IPS-NIHi7 (cell line): ENCODE measurements at regions not wholly inside any gene's neighbourhood (a gene's known extent, or its start where the extent isn't known, plus 50 kb on each side); places are given as distances from the start of the nearest gene placed in this dataset.

Experiments
- DNase-seq: peaks from one replicate; pipeline ENCODE4 v3.0.0; 2012; ENCODE audit warnings: mixed read lengths; ENCODE audit errors: extremely low spot score

- DNase-seq: no peak
Measured at GRCh38 chr16:73883126-73883525, 413.5 kb upstream of the PSMD7 start.

DNA sequence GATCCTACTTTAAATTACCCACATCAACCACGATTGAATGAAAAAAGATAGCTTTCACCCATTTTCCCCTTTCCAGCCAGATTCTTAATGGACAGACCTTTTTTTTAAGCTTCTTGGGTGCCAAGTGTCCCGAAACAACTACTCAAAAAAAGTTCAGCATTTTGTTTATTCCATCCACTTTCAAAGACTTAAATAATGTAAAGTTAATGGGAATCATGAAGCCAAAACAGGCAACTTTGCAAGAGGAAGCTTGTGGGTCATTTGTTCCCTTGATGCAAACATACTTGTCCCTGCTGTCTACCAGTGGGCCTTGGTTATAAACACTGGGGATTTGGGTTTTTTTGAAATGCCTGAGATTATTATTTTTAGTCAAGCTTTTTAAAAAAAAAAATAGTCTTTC, 414.0 kb upstream of the PSMD7 start:
- no peak for DNase-seq

DNA sequence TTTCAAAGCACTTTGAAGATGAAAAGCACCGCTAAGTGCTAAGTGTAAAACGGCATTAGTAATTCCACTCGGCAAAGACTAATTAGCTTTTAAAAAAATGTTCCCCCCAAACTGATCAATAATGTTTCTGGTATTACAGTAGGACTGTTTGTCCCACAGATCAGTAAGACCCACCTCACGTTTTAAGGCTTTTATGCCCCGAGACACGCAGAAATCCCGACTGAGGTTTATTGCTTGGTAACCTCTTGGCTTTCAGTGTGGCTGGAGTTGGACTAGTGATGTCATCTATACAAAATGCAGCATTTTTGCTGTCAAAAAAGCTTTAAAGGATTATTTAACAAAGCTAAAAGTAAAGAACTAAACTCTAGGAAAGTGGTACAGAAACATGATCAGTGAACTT, 414.6 kb upstream of the PSMD7 start:
- DNase-seq: no peak

DNA sequence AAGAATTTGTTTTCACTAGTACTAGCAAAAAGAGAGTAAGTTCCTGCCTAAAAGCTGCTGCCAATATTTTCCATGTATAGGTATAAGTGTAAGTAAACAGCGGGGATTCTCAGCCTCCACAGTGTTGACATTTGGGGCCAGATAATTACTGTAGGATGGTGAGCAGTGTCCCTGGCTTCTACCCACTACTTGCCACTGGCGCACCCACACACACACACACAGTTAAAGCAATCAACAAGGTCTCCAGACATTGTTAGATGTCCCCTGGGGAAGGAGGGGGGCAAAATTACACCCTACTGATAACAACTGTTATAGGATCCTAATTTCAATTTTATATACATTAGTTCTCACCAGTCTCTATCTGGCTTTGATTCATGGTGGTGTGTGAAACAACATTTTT, 417.0 kb upstream of the PSMD7 start:
- DNase-seq: no peak

- peak; percentile 31 for DNase-seq
Measured at GRCh38 chr16:73878611-73879010, 418.0 kb upstream of the PSMD7 start.

- no peak for DNase-seq
Measured at GRCh38 chr16:73877150-73877549, 419.5 kb upstream of the PSMD7 start.

GRCh38 chr16:73875996-73876690, 420.5 kb upstream of the PSMD7 start:
- DNase-seq: no peak

GRCh38 chr16:73874324-73874723, 422.3 kb upstream of the PSMD7 start:
- no peak for DNase-seq

GRCh38 chr16:73873643-73874042, 423.0 kb upstream of the PSMD7 start:
- no peak for DNase-seq

DNA sequence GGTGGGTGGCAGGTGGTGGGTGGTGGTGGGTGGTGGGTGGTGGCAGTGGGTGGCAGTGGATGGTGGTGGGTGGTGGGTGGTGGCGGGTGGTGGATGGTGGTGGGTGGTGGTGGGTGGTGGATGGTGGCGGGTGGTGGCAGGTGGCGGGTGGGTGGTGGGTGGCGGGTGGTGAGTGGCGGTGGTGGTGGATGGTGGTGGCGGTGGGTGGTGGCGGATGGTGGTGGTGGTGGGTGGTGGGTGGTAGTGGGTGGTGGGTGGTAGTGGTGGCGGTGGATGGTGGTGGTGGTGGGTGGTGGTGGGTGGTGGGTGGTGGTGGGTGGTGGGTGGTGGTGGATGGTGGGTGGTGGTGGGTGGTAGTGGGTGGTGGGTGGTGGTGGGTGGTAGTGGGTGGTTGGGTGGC, 423.8 kb upstream of the PSMD7 start:
- no peak for DNase-seq

GRCh38 chr16:73871088-73871733, 425.4 kb upstream of the PSMD7 start:
- DNase-seq: no peak

- no peak for DNase-seq
Measured at GRCh38 chr16:73869126-73869525, 427.5 kb upstream of the PSMD7 start.

DNA sequence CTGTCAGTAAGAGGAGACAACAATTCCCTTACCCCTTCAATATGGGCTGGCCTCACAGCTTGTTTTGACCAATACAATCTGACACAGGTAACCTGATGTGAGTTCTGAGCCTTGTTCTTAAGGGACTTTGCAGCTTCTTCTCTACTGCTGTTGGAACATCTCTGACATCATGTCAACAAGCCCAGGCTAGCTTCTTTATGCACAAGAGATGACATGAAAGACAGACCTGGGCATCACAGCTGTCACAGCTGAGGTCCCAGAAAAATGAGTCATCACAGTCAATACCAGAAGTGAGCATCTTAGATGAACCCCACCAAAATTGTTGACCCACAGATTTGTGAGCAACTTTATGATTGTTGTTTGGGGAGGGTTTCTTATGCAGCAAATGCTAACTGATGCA, 431.7 kb upstream of the PSMD7 start:
- DNase-seq: no peak

GRCh38 chr16:73858326-73858725, 438.3 kb upstream of the PSMD7 start:
- no peak for DNase-seq

- no peak for DNase-seq
Measured at GRCh38 chr16:73853968-73854367, 442.6 kb upstream of the PSMD7 start.

- no peak for DNase-seq
Measured at GRCh38 chr16:73852561-73852960, 444.1 kb upstream of the PSMD7 start.

DNA sequence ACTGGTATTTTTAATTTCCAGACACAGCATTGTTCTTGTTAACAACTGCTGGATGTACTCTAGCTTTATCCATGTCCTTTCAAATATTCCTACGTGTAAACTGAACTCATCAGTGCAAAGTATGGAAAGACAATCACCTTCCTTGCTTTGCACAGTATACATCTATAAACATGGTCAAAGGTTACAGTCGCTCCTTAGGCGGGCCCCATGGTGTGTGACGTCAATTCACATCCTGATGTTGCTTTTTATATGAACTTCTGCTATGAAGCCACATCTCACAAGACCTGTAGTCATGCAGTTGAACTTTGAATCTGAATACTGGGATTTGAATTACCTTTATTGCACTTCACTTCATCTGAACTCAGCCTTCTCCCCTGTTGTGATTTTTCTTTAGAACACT, 447.6 kb upstream of the PSMD7 start:
- no peak for DNase-seq

- DNase-seq: peak; percentile 17
Measured at GRCh38 chr16:73847090-73847489, 449.5 kb upstream of the PSMD7 start.

DNA sequence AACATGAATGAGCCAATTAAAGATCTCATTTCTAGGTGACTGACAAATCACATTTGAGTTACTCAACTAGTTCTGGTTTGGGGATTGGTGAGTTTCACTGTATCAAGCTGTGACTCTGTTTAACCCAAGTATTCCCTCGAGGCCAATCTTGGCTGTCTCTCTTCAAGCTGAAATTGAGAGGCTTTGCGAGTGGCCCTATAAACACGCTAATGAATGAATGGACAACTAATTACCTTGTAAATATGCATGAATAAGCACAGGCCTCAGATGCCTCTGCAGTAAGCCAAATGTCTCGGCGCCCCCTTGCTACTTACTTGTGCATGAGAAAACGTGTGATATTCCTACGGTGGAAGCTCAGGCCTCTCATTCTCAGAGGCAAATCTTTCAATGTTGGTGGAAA, 450.3 kb upstream of the PSMD7 start:
- DNase-seq: peak; percentile 48

DNA sequence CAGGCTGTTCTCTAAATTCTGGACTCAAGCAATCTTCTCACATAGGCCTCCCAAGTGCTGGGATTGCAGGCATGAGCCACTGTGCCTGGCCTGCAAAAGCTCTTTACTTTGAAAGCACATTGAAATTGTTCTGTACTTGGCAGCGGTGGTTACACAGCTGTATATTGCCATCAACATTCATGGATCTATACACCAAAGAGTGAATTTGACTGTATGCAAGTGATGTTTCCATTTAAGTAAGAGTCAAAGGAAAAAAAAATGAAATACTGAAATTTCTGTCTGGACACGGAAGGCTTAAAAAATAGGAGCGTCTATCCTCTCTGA, 450.6 kb upstream of the PSMD7 start:
- DNase-seq: no peak

DNA sequence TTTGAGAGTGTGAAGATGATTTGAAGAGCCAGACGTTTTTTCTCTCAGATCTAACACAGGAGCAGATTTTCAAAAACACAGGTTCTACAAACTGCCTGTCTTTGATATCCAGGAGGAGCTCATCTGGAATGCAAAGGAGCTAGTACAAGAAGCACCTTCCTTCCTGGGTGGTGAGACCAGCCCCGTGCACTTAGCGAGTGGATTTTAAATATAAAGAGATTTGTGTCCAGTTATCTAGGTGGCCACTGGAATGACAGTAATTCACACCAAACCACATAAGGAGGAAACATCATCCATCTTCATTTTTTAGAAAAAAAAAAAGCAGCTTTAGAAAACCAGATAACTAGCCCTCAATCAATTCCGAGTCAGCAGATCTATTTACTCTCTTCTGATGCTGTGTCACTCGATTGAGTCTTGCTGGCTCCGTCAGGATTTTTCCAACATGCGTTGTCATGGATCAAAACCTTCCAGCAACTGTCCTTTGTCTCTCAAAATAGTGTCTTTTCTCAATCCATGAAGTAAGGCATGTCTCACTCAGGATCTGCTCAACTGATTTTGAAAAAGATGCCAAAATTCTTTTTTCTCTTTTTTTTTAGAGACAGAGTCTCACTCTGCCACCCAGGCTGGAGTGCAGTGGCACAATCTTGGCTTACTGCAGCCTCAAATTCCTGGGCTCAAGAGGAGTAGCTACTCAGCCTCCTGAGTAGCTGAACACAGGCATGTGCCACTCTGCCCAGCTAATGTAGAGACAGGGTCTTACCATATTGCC, 451.2 kb upstream of the PSMD7 start:
- DNase-seq: no peak

DNA sequence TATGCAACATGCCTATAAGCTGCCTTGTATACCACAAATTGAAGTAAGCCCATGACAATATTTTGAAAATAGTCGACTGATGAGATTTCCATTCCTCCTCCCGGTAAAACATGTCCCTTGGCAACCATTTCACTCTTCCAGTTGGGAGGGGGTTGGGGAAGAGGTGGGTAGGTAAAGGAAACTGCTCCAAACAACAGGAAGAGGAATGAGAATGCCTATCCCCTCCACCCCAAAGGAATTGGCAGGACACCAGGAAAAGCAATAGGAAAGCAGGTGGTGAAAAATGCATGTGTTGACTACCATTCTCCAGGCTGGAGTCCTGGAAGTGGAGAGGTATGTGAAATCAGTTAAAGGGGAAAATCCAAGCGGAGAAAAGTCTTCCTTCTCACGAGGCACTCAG, 455.9 kb upstream of the PSMD7 start:
- DNase-seq: no peak

DNA sequence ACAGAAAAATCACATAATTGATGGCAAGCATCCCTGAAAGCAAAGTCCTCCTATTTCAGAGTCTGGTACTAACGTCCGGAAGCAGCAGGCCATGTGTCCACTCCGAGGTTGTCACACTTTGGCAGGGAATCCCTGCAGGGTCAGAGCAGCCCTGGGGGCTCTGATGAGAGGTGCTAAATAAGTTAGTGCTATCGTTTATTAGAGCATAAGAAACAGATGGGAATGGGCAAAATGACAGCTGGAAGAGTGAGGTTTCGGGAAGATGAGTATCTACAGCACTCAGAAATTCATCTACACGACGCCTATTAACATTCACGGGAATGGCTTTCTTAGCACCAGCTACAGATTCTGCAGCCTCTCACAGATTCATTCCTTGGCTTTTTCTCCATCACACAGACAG, 465.4 kb upstream of the PSMD7 start:
- no peak for DNase-seq
